ENCODE measurements at regions not wholly inside any gene's neighbourhood (a gene's known extent, or its start where the extent isn't known, plus 50 kb on each side); places are given as distances from the start of the nearest gene placed in this dataset.

DNA sequence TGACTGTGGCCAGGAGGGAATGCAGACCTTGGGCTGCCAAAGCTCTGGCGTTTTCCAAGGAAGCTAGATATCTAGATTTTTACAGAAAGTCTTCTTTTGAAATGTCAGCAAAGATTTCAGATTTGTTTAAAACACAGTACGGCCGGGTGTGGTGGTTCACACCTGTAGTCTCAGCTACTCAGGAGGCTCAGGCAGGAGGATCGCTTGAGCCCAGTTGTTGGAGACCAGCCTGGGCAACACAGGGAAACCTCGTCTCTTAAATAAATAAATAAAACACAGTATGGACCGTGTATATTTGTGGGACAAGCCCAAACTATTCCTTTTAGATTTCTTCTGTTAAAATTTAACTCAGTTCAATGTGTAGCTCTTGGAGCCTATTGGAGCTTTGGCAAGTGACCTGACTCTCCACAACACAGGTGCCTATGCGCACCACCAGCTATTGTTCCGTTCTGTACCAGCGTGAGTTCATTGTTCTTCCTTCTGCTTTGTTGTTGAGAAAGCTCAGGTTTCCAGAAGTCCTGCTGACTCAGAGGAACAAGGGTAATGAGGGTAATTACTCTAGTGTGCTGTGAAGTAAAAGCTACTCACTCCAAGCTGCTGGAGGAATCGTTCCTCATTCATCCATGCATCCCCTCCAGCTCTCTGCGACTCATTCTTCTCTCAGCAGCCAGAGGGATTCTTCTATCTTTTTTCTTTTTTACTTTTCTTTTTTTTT is 73.1 kb upstream of the SLC6A6 start:
- Histone ChIP-seq H3K9ac (ENCODE audit: insufficient read length, low read depth) (no peak overlapping the region), H3K4me1 (ENCODE audit: insufficient read depth, insufficient read length) (peaks cover 20% of the 10 kb centered on the region), H3K4me3 (ENCODE audit: insufficient read length, low read depth) (no peak overlapping the region), H3K9me3 (ENCODE audit: insufficient read depth, low read length) (0 out of 2 replicates have a peak, but pooled peaks cover 3% of the 10 kb centered on the region), H3K27me3 (ENCODE audit: insufficient read depth, insufficient read length) (no peaks in the 10 kb centered on the region), H3K36me3 (ENCODE audit: insufficient read depth, insufficient read length, low read length) (no peaks in the 10 kb centered on the region)
- peak; percentile 91 for DNase-seq (ENCODE audit: low read depth, low spot score)
- TF ChIP-seq YY1 (IDR thresholded peaks at IDR 0.05; ENCODE audit: insufficient read depth, insufficient read length) (no peak), SUZ12 (IDR thresholded peaks at IDR 0.05; ENCODE audit: extremely low read depth, insufficient read depth, insufficient read length) (no peak), ZNF274 (IDR thresholded peaks at IDR 0.05; ENCODE audit: low read depth, low read length) (no peak)

GRCh38 chr3:14329842-14330241 is 72.6 kb upstream of the SLC6A6 start:
- Histone ChIP-seq H3K4me1 (ENCODE audit: insufficient read depth, insufficient read length) (peaks cover 20% of the 10 kb centered on the region), H3K36me3 (ENCODE audit: insufficient read depth, insufficient read length, low read length) (no peaks in the 10 kb centered on the region), H3K4me3 (ENCODE audit: insufficient read length, low read depth) (no peak overlapping the region), H3K27me3 (ENCODE audit: insufficient read depth, insufficient read length) (no peaks in the 10 kb centered on the region), H3K9me3 (ENCODE audit: insufficient read depth, low read length) (0 out of 2 replicates have a peak, but pooled peaks cover 3% of the 10 kb centered on the region), H3K9ac (ENCODE audit: insufficient read length, low read depth) (no peak overlapping the region)
- TF ChIP-seq ZNF274 (IDR thresholded peaks at IDR 0.05; ENCODE audit: low read depth, low read length) (no peak), YY1 (IDR thresholded peaks at IDR 0.05; ENCODE audit: insufficient read depth, insufficient read length) (no peak), SUZ12 (IDR thresholded peaks at IDR 0.05; ENCODE audit: extremely low read depth, insufficient read depth, insufficient read length) (no peak)
- DNase-seq (ENCODE audit: low read depth, low spot score) = no peak

- H3K9ac ChIP-seq (ENCODE audit: insufficient read length, low read depth) = peak overlapping the region; percentile 12
- H3K27me3 ChIP-seq (ENCODE audit: insufficient read depth, insufficient read length) = no peaks in the 10 kb centered on the region
- no peaks in the 10 kb centered on the region for H3K36me3 ChIP-seq (ENCODE audit: insufficient read depth, insufficient read length, low read length)
- no peak overlapping the region for H3K4me3 ChIP-seq (ENCODE audit: insufficient read length, low read depth)
- no peak for DNase-seq (ENCODE audit: low read depth, low spot score)
- H3K4me1 ChIP-seq (ENCODE audit: insufficient read depth, insufficient read length) = peaks cover 19% of the 10 kb centered on the region
- H3K9me3 ChIP-seq (ENCODE audit: insufficient read depth, low read length) = 0 out of 2 replicates have a peak, but pooled peaks cover 3% of the 10 kb centered on the region
- TF ChIP-seq SUZ12 (IDR thresholded peaks at IDR 0.05; ENCODE audit: extremely low read depth, insufficient read depth, insufficient read length) (no peak), YY1 (IDR thresholded peaks at IDR 0.05; ENCODE audit: insufficient read depth, insufficient read length) (no peak), ZNF274 (IDR thresholded peaks at IDR 0.05; ENCODE audit: low read depth, low read length) (no peak)
Measured at GRCh38 chr3:14330508-14330907, 71.9 kb upstream of the SLC6A6 start.

GRCh38 chr3:14331251-14331650 is 71.2 kb upstream of the SLC6A6 start:
- H3K36me3 ChIP-seq (ENCODE audit: insufficient read depth, insufficient read length, low read length) = no peaks in the 10 kb centered on the region
- no peak for DNase-seq (ENCODE audit: low read depth, low spot score)
- H3K9me3 ChIP-seq (ENCODE audit: insufficient read depth, low read length) = 0 out of 2 replicates have a peak, but pooled peaks cover 3% of the 10 kb centered on the region
- no peak for TF ChIP-seq SUZ12 (IDR thresholded peaks at IDR 0.05; ENCODE audit: extremely low read depth, insufficient read depth, insufficient read length)
- H3K9ac ChIP-seq (ENCODE audit: insufficient read length, low read depth) = peak overlapping the region; percentile 46
- no peaks in the 10 kb centered on the region for H3K27me3 ChIP-seq (ENCODE audit: insufficient read depth, insufficient read length)
- no peak overlapping the region for H3K4me3 ChIP-seq (ENCODE audit: insufficient read length, low read depth)
- H3K4me1 ChIP-seq (ENCODE audit: insufficient read depth, insufficient read length) = peaks cover 22% of the 10 kb centered on the region

- no peak overlapping the region for H3K4me3 ChIP-seq (ENCODE audit: insufficient read length, low read depth)
- 0 out of 2 replicates have a peak, but pooled peaks cover 3% of the 10 kb centered on the region for H3K9me3 ChIP-seq (ENCODE audit: insufficient read depth, low read length)
- H3K4me1 ChIP-seq (ENCODE audit: insufficient read depth, insufficient read length) = peaks cover 22% of the 10 kb centered on the region
- no peaks in the 10 kb centered on the region for H3K36me3 ChIP-seq (ENCODE audit: insufficient read depth, insufficient read length, low read length)
- no peak for DNase-seq (ENCODE audit: low read depth, low spot score)
- H3K27me3 ChIP-seq (ENCODE audit: insufficient read depth, insufficient read length) = no peaks in the 10 kb centered on the region
- TF ChIP-seq YY1 (IDR thresholded peaks at IDR 0.05; ENCODE audit: insufficient read depth, insufficient read length) = no peak
- TF ChIP-seq ZNF274 (IDR thresholded peaks at IDR 0.05; ENCODE audit: low read depth, low read length) = no peak
- TF ChIP-seq SUZ12 (IDR thresholded peaks at IDR 0.05; ENCODE audit: extremely low read depth, insufficient read depth, insufficient read length) = no peak
- no peak overlapping the region for H3K9ac ChIP-seq (ENCODE audit: insufficient read length, low read depth)
Measured at GRCh38 chr3:14332392-14332791, 70.0 kb upstream of the SLC6A6 start.

DNA sequence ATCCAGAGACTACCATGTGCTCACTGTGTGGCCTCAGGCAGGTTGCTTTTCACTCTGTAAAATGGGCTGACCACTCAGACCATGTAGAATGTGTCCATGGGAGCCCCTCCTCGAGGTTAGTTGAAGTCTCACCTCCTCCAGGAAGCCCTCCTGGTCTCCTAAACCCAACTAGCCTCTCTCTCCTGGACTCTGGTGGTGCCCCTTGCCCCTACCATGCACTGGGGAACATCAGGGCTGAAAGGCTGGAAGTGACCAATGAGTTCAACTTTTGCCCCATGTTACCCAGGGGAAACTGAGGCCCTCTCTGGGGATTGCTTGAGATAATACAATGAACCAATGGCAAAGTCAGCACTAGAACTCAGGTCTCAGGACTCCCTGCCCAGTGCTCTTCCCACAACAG is 69.2 kb upstream of the SLC6A6 start:
- DNase-seq (ENCODE audit: low read depth, low spot score) = no peak
- Histone ChIP-seq H3K9me3 (ENCODE audit: insufficient read depth, low read length) (0 out of 2 replicates have a peak, but pooled peaks cover 3% of the 10 kb centered on the region), H3K4me3 (ENCODE audit: insufficient read length, low read depth) (no peak overlapping the region), H3K9ac (ENCODE audit: insufficient read length, low read depth) (no peak overlapping the region), H3K36me3 (ENCODE audit: insufficient read depth, insufficient read length, low read length) (no peaks in the 10 kb centered on the region), H3K4me1 (ENCODE audit: insufficient read depth, insufficient read length) (peaks cover 22% of the 10 kb centered on the region), H3K27me3 (ENCODE audit: insufficient read depth, insufficient read length) (no peaks in the 10 kb centered on the region)
- no peak for TF ChIP-seq SUZ12 (IDR thresholded peaks at IDR 0.05; ENCODE audit: extremely low read depth, insufficient read depth, insufficient read length)
- TF ChIP-seq ZNF274 (IDR thresholded peaks at IDR 0.05; ENCODE audit: low read depth, low read length) = no peak
- no peak for TF ChIP-seq YY1 (IDR thresholded peaks at IDR 0.05; ENCODE audit: insufficient read depth, insufficient read length)

DNA sequence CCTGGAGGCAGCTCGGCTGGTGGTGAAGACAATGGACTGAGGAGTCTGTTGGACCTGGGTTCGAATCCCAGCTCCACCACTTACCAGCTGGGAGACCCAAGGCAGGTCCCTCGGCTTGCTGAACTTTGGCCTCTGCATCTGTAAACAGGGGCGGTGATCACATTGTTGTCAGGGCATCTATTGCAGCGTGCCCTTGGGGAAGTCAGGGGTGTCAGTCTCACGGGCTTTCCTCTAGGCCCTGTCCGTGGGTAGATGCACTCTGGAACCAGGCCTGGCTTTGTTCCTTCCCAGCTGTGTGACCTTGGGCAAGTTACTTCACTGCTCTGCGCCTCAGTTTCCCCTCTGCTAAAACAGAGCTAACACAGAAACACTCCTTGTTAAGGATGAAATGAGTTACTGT is 68.8 kb upstream of the SLC6A6 start:
- H3K36me3 ChIP-seq (ENCODE audit: insufficient read depth, insufficient read length, low read length) = no peaks in the 10 kb centered on the region
- peaks cover 22% of the 10 kb centered on the region for H3K4me1 ChIP-seq (ENCODE audit: insufficient read depth, insufficient read length)
- DNase-seq (ENCODE audit: low read depth, low spot score) = no peak
- no peak for TF ChIP-seq YY1 (IDR thresholded peaks at IDR 0.05; ENCODE audit: insufficient read depth, insufficient read length)
- no peak for TF ChIP-seq ZNF274 (IDR thresholded peaks at IDR 0.05; ENCODE audit: low read depth, low read length)
- no peak for TF ChIP-seq SUZ12 (IDR thresholded peaks at IDR 0.05; ENCODE audit: extremely low read depth, insufficient read depth, insufficient read length)
- H3K9ac ChIP-seq (ENCODE audit: insufficient read length, low read depth) = no peak overlapping the region
- H3K27me3 ChIP-seq (ENCODE audit: insufficient read depth, insufficient read length) = no peaks in the 10 kb centered on the region
- no peaks in the 10 kb centered on the region for H3K9me3 ChIP-seq (ENCODE audit: insufficient read depth, low read length)
- H3K4me3 ChIP-seq (ENCODE audit: insufficient read length, low read depth) = no peak overlapping the region
